HFF-Myc (cell line): ENCODE measurements at regions not wholly inside any gene's neighbourhood (a gene's known extent, or its start where the extent isn't known, plus 50 kb on each side); places are given as distances from the start of the nearest gene placed in this dataset.

Experiments
- DNase-seq: peaks from one replicate; pipeline ENCODE4 v3.0.0-alpha.2; 2011; ENCODE audit warnings: low read depth; ENCODE audit errors: extremely low read depth
- H3K4me3 ChIP-seq: replicated peaks from 2 replicates; pipeline ENCODE4 v1.5.1; 2011; ENCODE audit warnings: low read depth, mild to moderate bottlenecking, control low read depth, low read length
- CTCF ChIP-seq: IDR thresholded peaks from 2 replicates; pipeline ENCODE4 v1.5.1; 2012; ENCODE audit warnings: mild to moderate bottlenecking, low read depth, low read length, control low read depth; ENCODE audit errors: missing control alignments

- H3K4me3 ChIP-seq, result no peak overlapping the region
- DNase-seq, result no peak
- TF ChIP-seq CTCF, result no peak
Observed at GRCh38 chr4:126959056-126959745, 673.6 kb upstream of the INTU start.

- no peak for TF ChIP-seq CTCF
- no peak for DNase-seq
Observed at GRCh38 chr4:126960760-126961159, 672.0 kb upstream of the INTU start.

GRCh38 chr4:126961661-126962060 lies 671.1 kb upstream of the INTU start:
- H3K4me3 ChIP-seq, result no peak overlapping the region
- TF ChIP-seq CTCF, result no peak
- DNase-seq, result no peak

More at GRCh38 chr4:126960760-126961159, 672.0 kb upstream of the INTU start:
- H3K4me3 ChIP-seq, result no peak overlapping the region

- DNase-seq, result no peak
- no peak for TF ChIP-seq CTCF
- no peak overlapping the region for H3K4me3 ChIP-seq
Observed at GRCh38 chr4:126965877-126966276, 666.9 kb upstream of the INTU start.

- H3K4me3 ChIP-seq, result no peak overlapping the region
- no peak for TF ChIP-seq CTCF
- no peak for DNase-seq
Observed at GRCh38 chr4:126969360-126970235, 663.2 kb upstream of the INTU start.

- DNase-seq, result no peak
- TF ChIP-seq CTCF, result no peak
- H3K4me3 ChIP-seq, result no peak overlapping the region
Observed at GRCh38 chr4:126973201-126973600, 659.6 kb upstream of the INTU start.
